CD4-positive, CD25-positive, alpha-beta regulatory T cell (primary cell): ENCODE measurements at regions not wholly inside any gene's neighbourhood (a gene's known extent, or its start where the extent isn't known, plus 50 kb on each side); places are given as distances from the start of the nearest gene placed in this dataset.

Experiments
- ATAC-seq, 2 donors: fragments of 150-1000 bp; cut with Tn5 transposase; one replicate each; pipeline ENCODE4 v1.10.0; 2021; ENCODE audit warnings: low read depth in 2 of 2, moderate number of reproducible peaks in 2 of 2, moderate library complexity in 1 of 2
- DNase-seq, 3 donors: peaks; one replicate each; pipeline versions ENCODE4 v3.0.0 to v3.0.0-alpha.2; 2012 to 2022; ENCODE audit warnings: mixed read lengths in 1 of 3
- H3K27ac ChIP-seq: one replicate; pipeline ENCODE4 v1.7.0; 2013; ENCODE audit warnings: mild to moderate bottlenecking, low read length; ENCODE audit not compliant: insufficient read depth, poor library complexity, severe bottlenecking
- H3K27me3 ChIP-seq: one replicate; pipeline ENCODE4 v1.7.0; 2013; ENCODE audit warnings: low read length; ENCODE audit not compliant: control insufficient read depth, insufficient read depth
- H3K36me3 ChIP-seq: one replicate; pipeline ENCODE4 v1.7.0; 2013; ENCODE audit warnings: mild to moderate bottlenecking, low read length, moderate library complexity; ENCODE audit not compliant: control insufficient read depth, insufficient read depth
- H3K4me1 ChIP-seq: 2 replicates; pipeline ENCODE4 v1.7.0; 2013; ENCODE audit warnings: mild to moderate bottlenecking, low read length; ENCODE audit not compliant: insufficient read depth, control insufficient read depth, poor library complexity, severe bottlenecking
- H3K4me3 ChIP-seq: one replicate; pipeline ENCODE4 v1.7.0; 2013; ENCODE audit warnings: low read depth, mild to moderate bottlenecking, low read length, moderate library complexity
- H3K9me3 ChIP-seq, 2 experiments: 1 replicate in 1 of 2; 2 replicates in 1 of 2; pipeline ENCODE4 v1.7.0; 2013; ENCODE audit warnings: low read length in 2 of 2, mild to moderate bottlenecking in 1 of 2, moderate library complexity in 1 of 2; ENCODE audit not compliant: control insufficient read depth in 2 of 2
- H3K27ac Mint-ChIP-seq, 3 donors: one replicate each; pipeline ENCODE4 v1.8.0; 2020 to 2022; ENCODE audit warnings: mild to moderate bottlenecking in 3 of 3, mixed read lengths in 3 of 3, moderate library complexity in 2 of 3
- H3K27me3 Mint-ChIP-seq: one replicate; pipeline ENCODE4 v1.8.0; 2022; ENCODE audit warnings: mild to moderate bottlenecking, mixed read lengths
- H3K36me3 Mint-ChIP-seq: one replicate; pipeline ENCODE4 v1.8.0; 2020; ENCODE audit warnings: mixed read lengths
- H3K4me1 Mint-ChIP-seq, 4 donors: one replicate each; pipeline ENCODE4 v1.8.0; 2020 to 2022; ENCODE audit warnings: mixed read lengths in 4 of 4, mild to moderate bottlenecking in 1 of 4
- H3K4me3 Mint-ChIP-seq, 4 donors: one replicate each; pipeline ENCODE4 v1.8.0; 2020 to 2022; ENCODE audit warnings: mild to moderate bottlenecking in 4 of 4, mixed read lengths in 4 of 4, moderate library complexity in 3 of 4
- H3K9me3 Mint-ChIP-seq, 7 donors: one replicate each; pipeline ENCODE4 v1.8.0; 2020 to 2022; ENCODE audit warnings: mixed read lengths in 7 of 7, mild to moderate bottlenecking in 3 of 7, moderate library complexity in 2 of 7

- no peaks in the 10 kb centered on the region for H3K9me3 Mint-ChIP-seq
- no peaks in the 10 kb centered on the region for H3K36me3 ChIP-seq
- H3K27me3 ChIP-seq = no peaks in the 10 kb centered on the region
- H3K36me3 Mint-ChIP-seq = no peaks in the 10 kb centered on the region
- no peaks in the 10 kb centered on the region for H3K27me3 Mint-ChIP-seq
- no peaks in the 10 kb centered on the region for H3K4me1 Mint-ChIP-seq
- H3K27ac ChIP-seq = no peak overlapping the region
- H3K9me3 ChIP-seq = no peaks in the 10 kb centered on the region
- no peak overlapping the region for H3K4me3 Mint-ChIP-seq
- H3K4me1 ChIP-seq = no peaks in the 10 kb centered on the region
- ATAC-seq (no peak), DNase-seq (no peak)
- H3K27ac Mint-ChIP-seq = no peak overlapping the region
- no peak overlapping the region for H3K4me3 ChIP-seq
Measured at GRCh38 chrX:101774340-101774739, 114.7 kb upstream of the ARMCX2 start.

- Mint-ChIP-seq H3K4me3 (no peak overlapping the region), H3K9me3 (no peaks in the 10 kb centered on the region), H3K36me3 (no peaks in the 10 kb centered on the region), H3K4me1 (no peaks in the 10 kb centered on the region), H3K27me3 (no peaks in the 10 kb centered on the region), H3K27ac (no peak overlapping the region)
- no peaks in the 10 kb centered on the region for H3K36me3 ChIP-seq
- H3K4me3 ChIP-seq = no peak overlapping the region
- H3K27ac ChIP-seq = no peak overlapping the region
- ATAC-seq (no peak), DNase-seq (no peak)
- H3K9me3 ChIP-seq = no peaks in the 10 kb centered on the region
- no peaks in the 10 kb centered on the region for H3K27me3 ChIP-seq
- no peaks in the 10 kb centered on the region for H3K4me1 ChIP-seq
Measured at GRCh38 chrX:101764538-101764937, 104.9 kb upstream of the ARMCX2 start.

GRCh38 chrX:101759000-101759399 lies 99.3 kb upstream of the ARMCX2 start:
- H3K27ac ChIP-seq = no peak overlapping the region
- no peak overlapping the region for H3K4me3 ChIP-seq
- H3K9me3 Mint-ChIP-seq = no peaks in the 10 kb centered on the region
- H3K27me3 Mint-ChIP-seq = no peaks in the 10 kb centered on the region
- DNase-seq = peak in 2 of 3 donors; percentile 23 to 45
- ATAC-seq = no peak
- H3K27me3 ChIP-seq = no peaks in the 10 kb centered on the region
- no peaks in the 10 kb centered on the region for H3K36me3 Mint-ChIP-seq
- no peaks in the 10 kb centered on the region for H3K4me1 Mint-ChIP-seq
- no peak overlapping the region for H3K4me3 Mint-ChIP-seq
- no peak overlapping the region for H3K27ac Mint-ChIP-seq
- no peaks in the 10 kb centered on the region for H3K36me3 ChIP-seq
- no peaks in the 10 kb centered on the region for H3K9me3 ChIP-seq
- no peaks in the 10 kb centered on the region for H3K4me1 ChIP-seq

GRCh38 chrX:101750744-101751143 lies 91.1 kb upstream of the ARMCX2 start:
- DNase-seq = no peak
- Mint-ChIP-seq H3K9me3 (peaks cover 0 to 6% (median 0%) of the 10 kb centered on the region in 7 donors), H3K36me3 (no peaks in the 10 kb centered on the region), H3K27me3 (no peaks in the 10 kb centered on the region), H3K4me1 (no peaks in the 10 kb centered on the region), H3K4me3 (no peak overlapping the region), H3K27ac (no peak overlapping the region)
- Histone ChIP-seq H3K9me3 (no peaks in the 10 kb centered on the region), H3K4me3 (no peak overlapping the region), H3K27me3 (no peaks in the 10 kb centered on the region), H3K27ac (no peak overlapping the region), H3K36me3 (no peaks in the 10 kb centered on the region), H3K4me1 (no peaks in the 10 kb centered on the region)
- no peak for ATAC-seq

DNA sequence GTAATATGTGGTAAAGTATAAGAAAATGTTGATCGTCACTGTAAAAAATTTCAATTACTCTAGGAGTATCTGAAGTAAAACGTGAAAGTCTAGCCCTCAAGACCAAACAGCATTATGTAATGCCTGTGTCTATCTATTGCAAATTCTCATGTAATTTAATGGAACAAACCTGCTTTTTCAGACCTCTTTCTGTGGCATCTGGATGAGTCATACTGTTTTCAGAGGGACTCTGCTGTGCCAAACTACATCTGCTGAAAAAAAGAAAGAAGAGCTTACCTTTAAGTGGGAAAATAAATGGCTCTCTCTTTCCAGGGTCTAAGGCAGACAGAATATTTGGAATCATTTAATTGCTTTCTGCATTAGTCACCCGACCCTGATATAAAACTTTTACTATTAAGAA lies 89.8 kb upstream of the ARMCX2 start:
- no peaks in the 10 kb centered on the region for H3K4me1 Mint-ChIP-seq
- H3K9me3 Mint-ChIP-seq = peaks cover 0 to 6% (median 0%) of the 10 kb centered on the region in 7 donors

GRCh38 chrX:101745046-101745445 lies 85.4 kb upstream of the ARMCX2 start:
- Histone ChIP-seq H3K36me3 (no peaks in the 10 kb centered on the region), H3K4me3 (no peak overlapping the region), H3K4me1 (no peaks in the 10 kb centered on the region), H3K27me3 (no peaks in the 10 kb centered on the region), H3K27ac (no peak overlapping the region), H3K9me3 (no peaks in the 10 kb centered on the region)
- no peaks in the 10 kb centered on the region for H3K36me3 Mint-ChIP-seq
- peak overlapping the region in 1 of 3 donors; percentile 18 for H3K27ac Mint-ChIP-seq
- ATAC-seq = no peak
- DNase-seq = no peak
- H3K9me3 Mint-ChIP-seq = no peaks in the 10 kb centered on the region
- H3K4me3 Mint-ChIP-seq = no peak overlapping the region
- no peaks in the 10 kb centered on the region for H3K4me1 Mint-ChIP-seq
- H3K27me3 Mint-ChIP-seq = no peaks in the 10 kb centered on the region

More for the DNA sequence above, 89.8 kb upstream of the ARMCX2 start:
- Histone ChIP-seq H3K4me3 (no peak overlapping the region), H3K36me3 (no peaks in the 10 kb centered on the region), H3K9me3 (no peaks in the 10 kb centered on the region), H3K4me1 (no peaks in the 10 kb centered on the region), H3K27ac (no peak overlapping the region), H3K27me3 (no peaks in the 10 kb centered on the region)
- H3K27me3 Mint-ChIP-seq = no peaks in the 10 kb centered on the region
- H3K4me3 Mint-ChIP-seq = no peak overlapping the region
- H3K36me3 Mint-ChIP-seq = no peaks in the 10 kb centered on the region
- DNase-seq = no peak
- ATAC-seq = no peak
- H3K27ac Mint-ChIP-seq = no peak overlapping the region

GRCh38 chrX:101744085-101744484 lies 84.4 kb upstream of the ARMCX2 start:
- Histone ChIP-seq H3K4me1 (no peaks in the 10 kb centered on the region), H3K9me3 (no peaks in the 10 kb centered on the region), H3K27me3 (no peaks in the 10 kb centered on the region), H3K4me3 (no peak overlapping the region), H3K36me3 (no peaks in the 10 kb centered on the region), H3K27ac (no peak overlapping the region)
- no peak for ATAC-seq
- H3K27me3 Mint-ChIP-seq = no peaks in the 10 kb centered on the region
- H3K4me1 Mint-ChIP-seq = no peaks in the 10 kb centered on the region
- no peaks in the 10 kb centered on the region for H3K36me3 Mint-ChIP-seq
- H3K4me3 Mint-ChIP-seq = no peak overlapping the region
- no peak overlapping the region for H3K27ac Mint-ChIP-seq
- DNase-seq = no peak
- no peaks in the 10 kb centered on the region for H3K9me3 Mint-ChIP-seq

- Mint-ChIP-seq H3K27me3 (no peaks in the 10 kb centered on the region), H3K4me3 (no peak overlapping the region), H3K36me3 (no peaks in the 10 kb centered on the region), H3K27ac (no peak overlapping the region), H3K9me3 (peaks cover 0 to 3% (median 0%) of the 10 kb centered on the region in 7 donors), H3K4me1 (no peaks in the 10 kb centered on the region)
- Histone ChIP-seq H3K27me3 (no peaks in the 10 kb centered on the region), H3K27ac (no peak overlapping the region), H3K36me3 (no peaks in the 10 kb centered on the region), H3K9me3 (no peaks in the 10 kb centered on the region), H3K4me3 (no peak overlapping the region), H3K4me1 (no peaks in the 10 kb centered on the region)
- ATAC-seq (no peak), DNase-seq (no peak)
Measured at GRCh38 chrX:101740642-101741041, 81.0 kb upstream of the ARMCX2 start.
